Endothelial cell of umbilical vein (primary cell): ENCODE measurements at regions not wholly inside any gene's neighbourhood (a gene's known extent, or its start where the extent isn't known, plus 50 kb on each side); places are given as distances from the start of the nearest gene placed in this dataset.

Experiments
- BruUV-seq: library from RNA; stranded (reverse); fragments of 400-500 nt; replicated peaks from 2 replicates; lab custom pipeline; 2021; lab: Mats Ljungman, UMichigan
- CTCF ChIA-PET: fragments of 300-600, 350-600 bp; sonication (Branson Sonifier 250); formaldehyde crosslinking; loops from one replicate; lab custom pipeline; 2021; ENCODE audit warnings: antibody characterized with exemption, inconsistent platforms; lab: Charles Lee
- POLR2A ChIA-PET: fragments of 300-600, 350-600 bp; sonication (Branson Sonifier 250); formaldehyde crosslinking; loops from one replicate; lab custom pipeline; 2021; ENCODE audit warnings: antibody characterized with exemption, inconsistent platforms; lab: Charles Lee
- DNase-seq: peaks from one replicate; pipeline ENCODE4 v3.0.0-alpha.2; 2011; ENCODE audit warnings: low read depth, low spot score
- FAIRE-seq: peaks from 2 replicates; lab custom pipeline; 2011; peaks lifted over from hg19 to GRCh38; lab: Jason Lieb, UNC
- H2AFZ ChIP-seq: 2 replicates; pipeline ENCODE4 v1.6.0; 2012; ENCODE audit warnings: low read depth, low read length, control low read depth, inconsistent platforms
- H3K27ac ChIP-seq: 2 replicates; pipeline ENCODE4 v1.5.1; 2011; ENCODE audit warnings: low read depth, mild to moderate bottlenecking, control low read depth, low read length, moderate library complexity; ENCODE audit not compliant: insufficient read depth
- H3K27me3 ChIP-seq, 2 experiments: 2 replicates each; pipeline versions ENCODE4 v1.6.0 to v1.6.1; 2011; ENCODE audit warnings: low read length in 2 of 2, mixed read lengths in 1 of 2; ENCODE audit not compliant: control insufficient read depth in 2 of 2, insufficient read depth in 2 of 2
- H3K36me3 ChIP-seq, 2 experiments: 2 replicates in 1 of 2; 3 replicates in 1 of 2; pipeline ENCODE4 v1.5.1; 2011; ENCODE audit warnings: low read length in 2 of 2, mild to moderate bottlenecking in 1 of 2, moderate library complexity in 1 of 2; ENCODE audit not compliant: control insufficient read depth in 2 of 2, insufficient read depth in 2 of 2; ENCODE audit errors: extremely low read depth in 1 of 2
- H3K4me1 ChIP-seq: 3 replicates; pipeline ENCODE4 v1.5.1; 2011; ENCODE audit warnings: mild to moderate bottlenecking, low read length; ENCODE audit not compliant: control insufficient read depth, insufficient read depth; ENCODE audit errors: extremely low read depth
- H3K4me2 ChIP-seq: 2 replicates; pipeline ENCODE4 v1.6.1; 2011; ENCODE audit warnings: low read length, control low read depth, mixed read lengths; ENCODE audit not compliant: insufficient read depth
- H3K4me3 ChIP-seq, 3 experiments: fragments of 200-600 bp in 1 of 3; sonication (generic), shearing (Covaris generic) in 1 of 3; replicated peaks in 1 of 3; 2 replicates each; pipeline ENCODE4 v1.5.1; 2011 to 2016; ENCODE audit warnings: control low read depth in 3 of 3, low read length in 3 of 3, mild to moderate bottlenecking in 2 of 3, inconsistent platforms in 1 of 3, low read depth in 1 of 3, moderate library complexity in 1 of 3; ENCODE audit not compliant: insufficient read depth in 1 of 3
- H3K79me2 ChIP-seq: 2 replicates; pipeline ENCODE4 v1.6.0; 2012; ENCODE audit warnings: low read length, inconsistent platforms; ENCODE audit not compliant: control insufficient read depth, insufficient read depth
- H3K9ac ChIP-seq: replicated peaks from 2 replicates; pipeline ENCODE3; 2011; ENCODE audit warnings: low read length, control low read depth; ENCODE audit not compliant: insufficient read depth; ENCODE audit errors: extremely low read depth
- H3K9me1 ChIP-seq: replicated peaks from 3 replicates; pipeline ENCODE4 v1.6.0; 2011; ENCODE audit warnings: mild to moderate bottlenecking, low read length; ENCODE audit not compliant: control insufficient read depth, insufficient read depth; ENCODE audit errors: extremely low read depth
- H3K9me3 ChIP-seq: replicated peaks from 2 replicates; pipeline ENCODE4 v1.5.1; 2012; ENCODE audit warnings: low read length, inconsistent platforms; ENCODE audit not compliant: control insufficient read depth, insufficient read depth
- H4K20me1 ChIP-seq: replicated peaks from 2 replicates; pipeline ENCODE3; 2011; ENCODE audit warnings: mild to moderate bottlenecking, low read length; ENCODE audit not compliant: control insufficient read depth, insufficient read depth; ENCODE audit errors: extremely low read depth
- CTCF ChIP-seq, 2 donors: IDR thresholded peaks; 1 replicate in 1 of 2; 2 replicates in 1 of 2; pipeline ENCODE4 v1.5.1; 2011; ENCODE audit warnings: low read length in 2 of 2, mild to moderate bottlenecking in 2 of 2, moderate library complexity in 2 of 2, control low read depth in 1 of 2, inconsistent platforms in 1 of 2, low read depth in 1 of 2; ENCODE audit not compliant: insufficient read depth in 1 of 2; ENCODE audit errors: extremely low read depth in 1 of 2
- EZH2 ChIP-seq: IDR thresholded peaks from 2 replicates; pipeline ENCODE4 v1.6.1; 2012; ENCODE audit warnings: borderline replicate concordance, low read depth, mild to moderate bottlenecking, moderate library complexity, low read length, inconsistent platforms; ENCODE audit not compliant: severe bottlenecking
- FOS ChIP-seq: IDR thresholded peaks from 2 replicates; pipeline ENCODE4 v1.6.1; 2011; ENCODE audit warnings: mild to moderate bottlenecking, low read length, moderate library complexity, borderline replicate concordance; ENCODE audit not compliant: insufficient read depth
- GATA2 ChIP-seq: IDR thresholded peaks from 2 replicates; pipeline ENCODE4 v1.7.0; 2011; ENCODE audit warnings: low read depth, mild to moderate bottlenecking, moderate library complexity, mixed read lengths, low read length; ENCODE audit not compliant: insufficient read length, insufficient read depth
- JUN ChIP-seq: IDR thresholded peaks from 2 replicates; pipeline ENCODE4 v1.6.1; 2011; ENCODE audit warnings: borderline replicate concordance, low read depth; ENCODE audit not compliant: insufficient read length, insufficient read depth
- MAX ChIP-seq: IDR thresholded peaks from 2 replicates; pipeline ENCODE4 v1.6.1; 2011; ENCODE audit not compliant: insufficient read depth, insufficient read length
- MYC ChIP-seq: IDR thresholded peaks from one replicate; pipeline ENCODE4 v1.6.1; 2011; ENCODE audit warnings: mild to moderate bottlenecking, low read depth, low read length
- POLR2A ChIP-seq: IDR thresholded peaks from 2 replicates; pipeline ENCODE4 v1.6.1; 2012; ENCODE audit warnings: low read depth, mild to moderate bottlenecking, control low read depth, low read length
- POLR2AphosphoS5 ChIP-seq: IDR thresholded peaks from 2 replicates; pipeline ENCODE4 v1.6.1; 2012; ENCODE audit warnings: low read depth, mild to moderate bottlenecking, control low read depth, low read length, moderate library complexity; ENCODE audit not compliant: insufficient read depth
- dilution Hi-C: fragments of 300-500 bp; cut with MboI; formaldehyde crosslinking; loops from one replicate; pipeline ENCODE4 v1.15.0; 2019; ENCODE audit warnings: low sequenced_read_pairs; ENCODE audit not compliant: extremely low pct_ligation_motif_present
- intact Hi-C: fragments of 100-400 bp; cut with micrococcal nuclease; formaldehyde crosslinking; loops from one replicate; pipeline ENCODE4 v1.10.0; 2022

- intact Hi-C loops (no loop called here), dilution Hi-C loops (no loop called here)
- TF ChIP-seq CTCF (IDR thresholded peaks at IDR 0.05; ENCODE audit: extremely low read depth in 1 of 2, insufficient read depth in 1 of 2, low read depth in 1 of 2, low read length in 2 of 2) (no peak), FOS (no peak), GATA2 (no peak), JUN (no peak), MAX (no peak), MYC (no peak), POLR2AphosphoS5 (no peak), EZH2 (no peak), POLR2A (no peak)
- Histone ChIP-seq H2AFZ (no peak overlapping the region), H3K27me3 (no peaks in the 10 kb centered on the region), H3K79me2 (no peaks in the 10 kb centered on the region), H3K27ac (no peak overlapping the region), H3K9ac (no peak overlapping the region), H3K36me3 (no peaks in the 10 kb centered on the region), H3K4me1 (no peaks in the 10 kb centered on the region), H3K4me2 (no peak overlapping the region), H3K9me3 (no peaks in the 10 kb centered on the region), H3K9me1 (no peaks in the 10 kb centered on the region), H3K4me3 (no peak overlapping the region), H4K20me1 (no peaks in the 10 kb centered on the region)
- CTCF ChIA-PET, result no interaction called here
- POLR2A ChIA-PET, result no interaction called here
- DNase-seq (no peak), FAIRE-seq (no peak)
- no TSS peak for BruUV-seq
Observed at GRCh38 chr3:76021376-76021775, 236.0 kb upstream of the ZNF717 start.
